Body of pancreas (tissue), 4 donors: ENCODE measurements at regions not wholly inside any gene's neighbourhood (a gene's known extent, or its start where the extent isn't known, plus 50 kb on each side); places are given as distances from the start of the nearest gene placed in this dataset.

Experiments used
- POLR2A ChIP-seq, 3 donors: fragments of 450-650 bp; IDR thresholded peaks; one replicate each; pipeline ENCODE4 v1.6.1; 2016; ENCODE audit warnings: antibody characterized with exemption in 3 of 3, mild to moderate bottlenecking in 2 of 3
- TF ChIP-seq, protein P1 (sequence below), 7 experiments: fragments of 450-650 bp in 4 of 7; fragments of 200-600 bp in 3 of 7; sonication (generic) in 3 of 7; IDR thresholded peaks; one replicate each; pipeline ENCODE4 v1.5.1; 2016 to 2019; ENCODE audit warnings: antibody characterized with exemption in 7 of 7

DNA sequence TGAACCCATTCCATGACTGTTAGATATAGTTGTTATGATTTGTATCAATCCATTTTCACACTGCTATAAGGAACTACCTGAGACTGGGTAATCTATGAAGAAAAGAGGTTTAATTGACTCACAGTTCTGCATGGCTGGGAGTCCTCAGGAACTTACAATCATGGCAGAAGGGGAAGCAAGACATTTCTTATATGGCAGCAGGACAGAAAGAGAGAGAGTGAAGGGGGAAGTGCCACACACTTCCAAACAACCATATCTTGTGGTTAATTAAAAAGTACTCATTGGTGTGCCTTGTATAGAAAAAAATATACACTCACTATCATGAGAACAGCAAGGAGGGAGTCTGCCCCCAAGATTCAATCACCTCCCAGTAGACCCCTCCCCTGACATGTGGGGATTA lies 137.6 kb upstream of the NBPF11 start:
- TF ChIP-seq, protein P1, sequence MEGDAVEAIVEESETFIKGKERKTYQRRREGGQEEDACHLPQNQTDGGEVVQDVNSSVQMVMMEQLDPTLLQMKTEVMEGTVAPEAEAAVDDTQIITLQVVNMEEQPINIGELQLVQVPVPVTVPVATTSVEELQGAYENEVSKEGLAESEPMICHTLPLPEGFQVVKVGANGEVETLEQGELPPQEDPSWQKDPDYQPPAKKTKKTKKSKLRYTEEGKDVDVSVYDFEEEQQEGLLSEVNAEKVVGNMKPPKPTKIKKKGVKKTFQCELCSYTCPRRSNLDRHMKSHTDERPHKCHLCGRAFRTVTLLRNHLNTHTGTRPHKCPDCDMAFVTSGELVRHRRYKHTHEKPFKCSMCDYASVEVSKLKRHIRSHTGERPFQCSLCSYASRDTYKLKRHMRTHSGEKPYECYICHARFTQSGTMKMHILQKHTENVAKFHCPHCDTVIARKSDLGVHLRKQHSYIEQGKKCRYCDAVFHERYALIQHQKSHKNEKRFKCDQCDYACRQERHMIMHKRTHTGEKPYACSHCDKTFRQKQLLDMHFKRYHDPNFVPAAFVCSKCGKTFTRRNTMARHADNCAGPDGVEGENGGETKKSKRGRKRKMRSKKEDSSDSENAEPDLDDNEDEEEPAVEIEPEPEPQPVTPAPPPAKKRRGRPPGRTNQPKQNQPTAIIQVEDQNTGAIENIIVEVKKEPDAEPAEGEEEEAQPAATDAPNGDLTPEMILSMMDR (IDR thresholded peaks at IDR 0.05), result no peak
- no peak for TF ChIP-seq POLR2A (IDR thresholded peaks at IDR 0.05)
